Panc1 (cell line): ENCODE measurements at regions not wholly inside any gene's neighbourhood (a gene's known extent, or its start where the extent isn't known, plus 50 kb on each side); places are given as distances from the start of the nearest gene placed in this dataset.

Experiments used
- ATAC-seq: fragments of 200-7000 bp; cut with Tn5 transposase; 2 replicates; pipeline ENCODE4 v1.9.1; 2020; ENCODE audit warnings: mild to moderate bottlenecking, moderate library complexity
- BruUV-seq: library from RNA; stranded (reverse); fragments of 400-500 nt; replicated peaks from 2 replicates; lab custom pipeline; 2021; lab: Mats Ljungman, UMichigan
- CTCF ChIA-PET: fragments of 300-600 bp; sonication (Branson Sonifier 250); formaldehyde crosslinking; loops from one replicate; lab custom pipeline; 2022; ENCODE audit warnings: antibody characterized with exemption; lab: Charles Lee
- POLR2A ChIA-PET: fragments of 300-600 bp; sonication (Branson Sonifier 250); formaldehyde crosslinking; loops from one replicate; lab custom pipeline; 2022; ENCODE audit warnings: antibody characterized with exemption; lab: Charles Lee
- DNase-seq: peaks from one replicate; pipeline ENCODE4 v3.0.0-alpha.2; 2010; ENCODE audit warnings: low read depth, low spot score
- H3K27ac ChIP-seq: 2 replicates; pipeline ENCODE4 v1.5.1; 2011; ENCODE audit warnings: mild to moderate bottlenecking, low read length, inconsistent platforms
- H3K27me3 ChIP-seq: fragments of 200-500 bp; sonication (Bioruptor generic); 2 replicates; pipeline ENCODE4 v1.6.0; 2014; ENCODE audit warnings: low read length, inconsistent platforms; ENCODE audit not compliant: control insufficient read depth, insufficient read depth
- H3K36me3 ChIP-seq: fragments of 200-500 bp; sonication (Bioruptor generic); 2 replicates; pipeline ENCODE4 v1.5.1; 2014; ENCODE audit warnings: inconsistent platforms, mild to moderate bottlenecking, low read length, moderate library complexity; ENCODE audit not compliant: control insufficient read depth, insufficient read depth
- H3K4me1 ChIP-seq: 2 replicates; pipeline ENCODE4 v1.5.1; 2011; ENCODE audit warnings: inconsistent platforms, mild to moderate bottlenecking, low read length, moderate library complexity; ENCODE audit not compliant: control insufficient read depth, insufficient read depth
- H3K4me3 ChIP-seq, 2 experiments: 2 replicates each; pipeline ENCODE4 v1.5.1; 2011 to 2012; ENCODE audit warnings: low read depth in 2 of 2, low read length in 2 of 2, mild to moderate bottlenecking in 2 of 2, inconsistent platforms in 1 of 2, moderate library complexity in 1 of 2
- H3K9me3 ChIP-seq: fragments of 200-500 bp; sonication (Bioruptor generic); 2 replicates; pipeline ENCODE4 v1.5.1; 2014; ENCODE audit warnings: low read depth, mild to moderate bottlenecking, inconsistent platforms, low read length, moderate library complexity; ENCODE audit not compliant: control insufficient read depth, insufficient read depth
- CTCF ChIP-seq: fragments of 450-650 bp; IDR thresholded peaks from 2 replicates; pipeline ENCODE4 v1.5.1; 2017; ENCODE audit warnings: mild to moderate bottlenecking
- POLR2AphosphoS5 ChIP-seq: IDR thresholded peaks from 2 replicates; pipeline ENCODE4 v1.6.1; 2012; ENCODE audit warnings: mild to moderate bottlenecking, low read depth, low read length, moderate library complexity
- REST ChIP-seq, 2 experiments: IDR thresholded peaks; 2 replicates each; pipeline ENCODE4 v1.6.1; 2011 to 2012; ENCODE audit warnings: low read depth in 2 of 2, control low read depth in 1 of 2, low read length in 1 of 2, mild to moderate bottlenecking in 1 of 2, moderate library complexity in 1 of 2; ENCODE audit not compliant: insufficient read depth in 1 of 2
- SIN3A ChIP-seq: IDR thresholded peaks from 2 replicates; pipeline ENCODE4 v1.6.1; 2012; ENCODE audit warnings: low read depth, mild to moderate bottlenecking, low read length, moderate library complexity, borderline replicate concordance; ENCODE audit not compliant: insufficient read depth
- TCF7L2 ChIP-seq: IDR thresholded peaks from 2 replicates; pipeline ENCODE4 v1.6.1; 2011; ENCODE audit warnings: mild to moderate bottlenecking, low read depth, low read length, inconsistent platforms
- in situ Hi-C: cut with HindIII; loops from 2 replicates; pipeline ENCODE4 v1.10.0; 2016; ENCODE audit warnings: low sequenced_read_pairs, low pct_unique_long_range_greater_than_20kb
- intact Hi-C: fragments of 100-400 bp; cut with micrococcal nuclease; formaldehyde crosslinking; loops from one replicate; pipeline ENCODE4 v1.10.0; 2022; ENCODE audit not compliant: unreplicated experiment

GRCh38 chr1:90505806-90506205, 211.3 kb downstream of the BARHL2 start:
- Histone ChIP-seq H3K27ac (no peak overlapping the region), H3K9me3 (no peaks in the 10 kb centered on the region), H3K4me3 (no peak overlapping the region), H3K4me1 (no peaks in the 10 kb centered on the region), H3K27me3 (no peaks in the 10 kb centered on the region), H3K36me3 (no peaks in the 10 kb centered on the region)
- DNase-seq (no peak), ATAC-seq (no peak)
- no peak for TF ChIP-seq POLR2AphosphoS5
- no peak for TF ChIP-seq TCF7L2
- CTCF ChIA-PET, result no interaction called here
- intact Hi-C loops, result no loop called here
- in situ Hi-C loops, result no loop called here
- POLR2A ChIA-PET, result no interaction called here
- BruUV-seq, result no TSS peak

GRCh38 chr1:90504509-90504908, 212.6 kb downstream of the BARHL2 start:
- no TSS peak for BruUV-seq
- no peak for TF ChIP-seq TCF7L2
- TF ChIP-seq REST (IDR thresholded peaks at IDR 0.05; ENCODE audit: insufficient read depth in 1 of 2, low read depth in 2 of 2, low read length in 1 of 2), result no peak
- no peak for TF ChIP-seq SIN3A
- TF ChIP-seq CTCF, result no peak
- TF ChIP-seq POLR2AphosphoS5, result no peak
- ATAC-seq (no peak), DNase-seq (no peak)
- intact Hi-C loops, result no loop called here
- no peak overlapping the region for H3K4me3 ChIP-seq
- no peaks in the 10 kb centered on the region for H3K4me1 ChIP-seq
- H3K9me3 ChIP-seq, result no peaks in the 10 kb centered on the region
- CTCF ChIA-PET, result no interaction called here
- in situ Hi-C loops, result no loop called here
- H3K36me3 ChIP-seq, result no peaks in the 10 kb centered on the region
- H3K27me3 ChIP-seq, result no peaks in the 10 kb centered on the region
- POLR2A ChIA-PET, result no interaction called here
- no peak overlapping the region for H3K27ac ChIP-seq

- CTCF ChIA-PET, result no interaction called here
- DNase-seq, result no peak
- no TSS peak for BruUV-seq
- no peaks in the 10 kb centered on the region for H3K9me3 ChIP-seq
- intact Hi-C loops (no loop called here), in situ Hi-C loops (no loop called here)
- no peak overlapping the region for H3K4me3 ChIP-seq
- ATAC-seq, result no peak
- TF ChIP-seq CTCF (no peak), POLR2AphosphoS5 (no peak), SIN3A (no peak), TCF7L2 (no peak), REST (IDR thresholded peaks at IDR 0.05; ENCODE audit: insufficient read depth in 1 of 2, low read depth in 2 of 2, low read length in 1 of 2) (no peak)
- no peaks in the 10 kb centered on the region for H3K4me1 ChIP-seq
- no peaks in the 10 kb centered on the region for H3K27me3 ChIP-seq
- no peak overlapping the region for H3K27ac ChIP-seq
- POLR2A ChIA-PET, result no interaction called here
- no peaks in the 10 kb centered on the region for H3K36me3 ChIP-seq
Measured at GRCh38 chr1:90502696-90503095, 214.4 kb downstream of the BARHL2 start.
